ENCODE measurements at regions not wholly inside any gene's neighbourhood (a gene's known extent, or its start where the extent isn't known, plus 50 kb on each side); places are given as distances from the start of the nearest gene placed in this dataset.

DNA sequence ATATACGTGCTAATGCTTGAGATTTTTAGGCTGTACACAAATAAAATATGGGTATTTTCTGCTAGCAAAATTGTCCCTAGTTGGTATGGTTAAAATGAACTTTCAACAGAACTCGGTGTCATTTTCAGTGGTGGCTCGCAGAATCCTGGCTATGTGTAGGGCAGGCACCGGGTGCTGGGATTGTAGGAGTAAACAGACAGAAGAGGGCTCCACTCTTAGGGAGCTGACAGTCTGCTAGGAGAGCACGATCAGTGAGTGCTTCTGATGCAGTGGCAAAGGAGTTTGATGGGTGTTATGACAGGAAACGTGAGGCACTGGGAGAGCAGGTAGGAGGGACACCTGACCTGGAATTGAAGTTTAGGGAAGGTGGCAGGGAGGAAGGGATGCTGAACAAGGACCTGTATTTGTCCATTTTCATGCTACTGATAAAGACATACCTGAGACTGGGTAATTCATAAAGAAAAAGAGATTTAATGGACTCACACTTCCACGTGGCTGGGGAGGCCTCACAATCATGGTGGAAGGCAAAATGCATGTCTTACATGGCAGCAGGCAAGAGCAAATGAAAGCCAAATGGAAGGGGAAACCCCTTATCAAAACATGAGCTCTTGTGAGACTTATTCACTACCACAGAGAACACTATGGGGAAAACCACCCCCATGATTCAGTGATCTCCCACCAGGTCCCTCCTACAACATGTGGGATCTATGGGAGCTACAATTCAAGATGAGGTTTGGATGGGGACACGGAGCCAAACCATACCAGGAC is 105.4 kb upstream of the LCLAT1 start:
- TF ChIP-seq CTCF (conservative IDR thresholded peaks at IDR 0.05 in 1 of 2, IDR thresholded peaks at IDR 0.05 in 1 of 2; ENCODE audit: low read depth in 1 of 2, low read length in 2 of 2) (no peak), EZH2 (IDR thresholded peaks at IDR 0.05; ENCODE audit: low read length, missing control alignments) (no peak)
